HG03066 (cell line): ENCODE measurements at regions not wholly inside any gene's neighbourhood (a gene's known extent, or its start where the extent isn't known, plus 50 kb on each side); places are given as distances from the start of the nearest gene placed in this dataset.

Experiments used
- ATAC-seq: cut with Tn5 transposase; IDR thresholded peaks from one replicate; pipeline ENCODE4 v1.9.1; 2021; ENCODE audit warnings: low read depth; ENCODE audit not compliant: unreplicated experiment

DNA sequence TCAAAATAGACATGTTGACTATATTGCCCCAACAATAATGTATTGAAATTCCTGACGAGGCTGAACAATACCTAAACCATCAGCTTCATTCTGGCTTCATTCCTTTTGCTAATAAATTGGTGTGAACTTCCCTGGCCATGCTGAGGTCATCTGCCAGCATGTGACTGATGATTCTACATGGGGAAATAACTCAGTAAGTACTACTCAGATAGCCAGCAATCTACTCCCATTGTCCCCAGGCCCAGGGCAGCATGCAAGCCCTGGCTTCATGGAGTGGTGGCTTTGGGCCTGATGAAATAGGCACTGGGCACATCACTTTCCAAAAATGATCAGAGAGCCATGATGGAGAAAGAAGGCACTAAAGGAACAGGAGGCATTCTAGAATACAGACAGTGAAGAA, 468.5 kb upstream of the PIK3C3 start:
- ATAC-seq = no peak

DNA sequence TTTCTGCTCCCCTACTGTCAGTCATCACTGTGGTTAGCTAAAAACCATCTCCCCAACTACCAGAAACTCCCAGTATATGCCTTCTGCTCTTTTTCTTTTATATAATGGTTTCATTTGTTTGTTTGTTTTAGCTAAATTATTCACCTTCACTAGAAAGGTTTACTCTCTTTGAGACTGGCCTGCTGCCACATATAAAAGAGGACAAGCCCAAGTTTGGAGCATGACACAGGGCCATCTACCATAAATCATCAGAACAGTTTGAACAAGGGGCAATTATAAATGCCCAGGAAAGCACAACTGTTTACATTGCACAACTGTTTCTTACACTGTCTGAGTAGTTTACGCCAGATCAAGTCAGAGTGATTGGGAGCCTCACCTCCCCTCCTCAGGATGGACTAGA, 471.0 kb upstream of the PIK3C3 start:
- no peak for ATAC-seq

DNA sequence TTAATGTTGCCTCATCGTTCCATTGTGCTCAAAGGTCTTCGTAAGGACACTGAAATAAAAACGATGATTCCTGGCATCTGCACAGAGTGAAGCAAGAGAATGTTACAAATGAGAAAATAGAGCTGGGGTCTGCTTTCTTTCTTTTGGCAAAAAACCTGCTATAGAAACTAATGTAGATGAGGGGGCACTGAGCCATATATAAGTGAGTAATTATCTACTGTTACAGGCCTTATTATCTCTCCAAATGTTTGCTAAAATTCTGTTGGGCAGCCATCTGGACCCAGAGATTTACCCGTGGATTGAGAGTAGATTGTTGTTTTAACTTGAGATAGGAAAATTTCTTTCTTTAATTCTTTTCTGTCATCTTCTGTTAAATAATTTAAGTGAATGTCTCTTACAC, 472.5 kb upstream of the PIK3C3 start:
- no peak for ATAC-seq

DNA sequence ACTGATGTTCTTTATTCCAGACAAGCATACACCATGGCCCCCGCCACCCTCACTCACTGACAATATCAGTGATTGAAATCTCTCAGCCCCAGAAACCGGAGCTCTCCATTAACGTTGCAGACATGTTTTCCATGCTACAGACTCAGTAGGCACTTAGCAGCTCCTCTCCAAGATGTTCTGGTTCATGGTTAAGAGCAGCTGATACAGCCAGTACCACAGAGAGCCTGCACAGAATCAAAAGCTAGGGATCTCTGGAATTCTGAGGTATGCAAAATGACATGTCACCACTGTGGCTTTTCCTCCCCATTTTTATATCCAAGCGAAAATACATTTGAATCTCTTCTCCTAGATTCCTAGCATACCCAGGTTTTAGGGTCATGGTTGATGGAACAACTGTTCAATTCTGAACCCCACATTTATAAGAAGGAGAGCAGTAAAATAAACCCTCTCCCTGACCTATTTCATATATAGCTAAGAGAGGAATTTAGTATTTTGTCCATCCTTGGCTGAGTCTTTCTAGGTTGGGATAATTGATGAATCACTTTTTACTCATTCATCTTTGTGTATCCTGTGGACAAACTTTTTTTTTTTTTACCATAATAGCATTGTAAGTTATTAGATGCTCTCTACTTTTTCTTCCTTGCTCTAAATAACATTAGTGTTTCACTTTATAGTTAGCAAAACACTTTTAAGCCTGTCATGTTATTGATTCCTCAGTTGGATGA, 488.4 kb upstream of the PIK3C3 start:
- no peak for ATAC-seq

DNA sequence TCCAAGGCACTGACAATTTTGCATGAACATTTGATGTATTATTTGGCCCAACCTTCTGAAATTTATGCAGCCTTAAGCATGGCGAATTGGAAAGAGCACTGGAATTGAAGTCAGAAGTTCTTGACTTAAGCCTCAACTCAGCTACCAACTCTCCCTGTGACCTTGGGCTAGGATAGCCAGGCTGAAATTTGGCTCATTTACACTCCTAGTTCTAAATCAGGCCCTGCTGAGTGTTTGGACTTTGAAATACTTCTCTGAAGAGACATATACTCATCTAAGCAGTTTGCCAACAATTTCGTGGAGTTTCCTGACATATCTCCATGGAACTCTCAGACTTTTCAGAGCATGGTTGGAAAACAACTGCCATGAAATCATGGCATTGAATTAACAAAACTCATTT, 489.6 kb upstream of the PIK3C3 start:
- no peak for ATAC-seq

DNA sequence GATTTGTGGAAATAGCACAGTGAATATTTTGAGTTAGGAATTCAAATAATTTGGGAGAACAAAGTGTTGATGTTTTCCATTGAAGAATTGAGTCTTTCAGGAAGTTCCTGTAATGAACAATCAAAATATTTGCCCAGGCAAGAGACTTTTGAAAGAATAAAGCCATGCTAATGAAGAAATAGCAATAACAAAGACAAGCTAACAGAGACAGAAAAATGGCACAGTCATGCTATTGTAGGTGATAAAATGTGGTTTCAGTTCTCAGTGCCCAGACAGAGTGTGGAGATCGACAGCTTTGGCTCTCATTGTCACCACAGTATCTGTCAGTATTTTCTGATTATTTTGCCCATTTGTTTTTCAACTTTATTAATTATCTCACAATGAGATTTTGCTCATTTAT, 490.8 kb upstream of the PIK3C3 start:
- ATAC-seq = no peak

DNA sequence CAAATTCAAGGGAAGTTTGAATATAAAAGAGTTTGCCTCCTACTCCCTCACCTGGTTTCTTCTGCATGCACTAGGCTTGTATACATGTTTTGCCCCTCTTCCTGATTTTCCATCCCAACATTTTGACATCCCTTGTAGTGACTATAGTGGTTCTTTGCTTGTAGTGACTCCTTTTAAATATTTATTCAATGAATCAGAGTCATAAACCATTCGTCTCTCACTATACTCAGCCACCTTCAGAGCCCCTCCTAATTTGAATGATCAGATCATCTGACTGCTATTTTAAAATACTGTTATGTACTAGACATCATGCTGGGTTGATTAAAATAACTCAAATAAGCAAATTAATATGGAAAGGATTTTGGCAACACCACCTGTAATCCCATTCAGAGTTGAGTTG, 492.1 kb upstream of the PIK3C3 start:
- no peak for ATAC-seq

DNA sequence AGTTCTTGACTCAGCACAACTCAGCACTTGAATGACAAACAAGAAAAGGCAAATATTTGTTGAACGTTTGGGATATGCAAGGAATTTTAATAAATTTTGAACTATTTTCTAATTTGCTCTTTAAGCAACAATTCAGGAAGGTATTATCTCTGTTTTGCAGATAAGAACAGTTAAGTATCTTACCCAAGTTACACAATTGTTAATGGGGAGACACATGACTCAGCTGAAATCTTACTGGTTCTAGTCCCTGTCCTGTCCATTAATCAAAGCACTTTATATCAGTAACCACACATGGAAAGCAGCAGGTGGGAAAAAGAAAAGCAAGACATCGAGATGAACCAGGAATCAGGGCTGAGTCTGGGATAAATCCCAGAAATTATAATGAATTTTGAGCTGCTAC, 493.9 kb upstream of the PIK3C3 start:
- no peak for ATAC-seq

DNA sequence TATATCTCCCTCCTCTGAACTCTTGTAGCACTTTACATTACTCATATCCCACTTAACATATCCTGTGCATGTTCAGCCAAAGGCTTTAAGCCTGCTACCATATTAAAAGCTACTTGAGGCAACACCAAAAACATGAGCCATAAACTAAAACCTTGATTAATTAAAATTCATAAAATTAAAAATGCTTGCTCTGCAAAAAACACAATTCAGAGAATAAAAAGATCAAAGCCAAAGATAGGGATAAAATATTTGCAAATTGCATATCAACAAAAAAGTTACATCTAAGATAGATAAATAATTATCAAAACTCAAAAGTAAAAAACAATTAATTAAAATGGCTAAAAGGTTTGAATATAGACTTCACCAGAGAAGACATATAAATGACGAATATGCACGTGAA, 495.4 kb upstream of the PIK3C3 start:
- ATAC-seq = no peak

DNA sequence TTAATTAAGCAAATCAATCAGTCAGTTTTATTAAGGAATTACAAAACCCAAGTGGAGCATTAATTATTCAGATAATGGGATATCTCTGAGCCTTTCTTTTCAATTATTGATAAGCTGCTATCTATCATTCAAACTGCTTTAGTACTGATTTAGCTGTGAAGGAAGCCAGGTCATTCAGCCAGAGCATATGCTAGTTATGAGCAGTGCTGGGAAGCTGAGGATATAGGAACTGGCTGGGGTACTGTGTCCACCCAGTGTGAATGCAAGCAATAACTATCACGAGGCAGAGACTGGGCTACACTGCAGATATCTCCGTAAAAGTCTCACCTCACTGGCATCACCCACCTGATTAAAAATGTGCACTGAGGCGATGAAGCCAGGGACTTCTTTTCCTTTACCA, 496.7 kb upstream of the PIK3C3 start:
- ATAC-seq = no peak

DNA sequence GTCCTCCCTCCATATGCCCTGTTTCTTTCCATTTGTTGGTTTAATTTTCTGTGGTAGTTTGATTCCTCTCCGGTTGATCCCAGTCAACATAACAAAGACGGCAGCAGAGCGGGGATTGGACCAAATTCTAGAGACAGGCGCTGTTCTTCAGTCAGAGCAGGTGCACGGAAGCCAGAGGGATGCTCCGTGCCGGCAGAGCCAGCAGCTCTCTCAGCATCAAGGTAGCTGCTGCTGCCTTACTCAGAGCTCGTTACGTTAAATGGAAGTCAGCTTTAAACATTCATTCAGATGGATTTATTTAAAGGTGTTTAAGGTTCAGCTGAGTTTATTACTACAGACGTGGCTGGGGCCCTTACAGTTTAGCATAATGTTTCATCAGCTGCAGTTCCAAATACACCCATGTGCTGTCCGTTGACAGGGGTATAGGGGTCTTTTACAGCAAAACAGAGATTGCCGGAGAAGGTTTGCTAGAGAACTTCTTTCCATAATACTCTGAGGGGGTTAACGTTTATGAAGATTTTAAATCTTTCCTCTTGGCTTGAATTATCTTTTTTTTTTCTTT, 497.2 kb upstream of the PIK3C3 start:
- no peak for ATAC-seq

DNA sequence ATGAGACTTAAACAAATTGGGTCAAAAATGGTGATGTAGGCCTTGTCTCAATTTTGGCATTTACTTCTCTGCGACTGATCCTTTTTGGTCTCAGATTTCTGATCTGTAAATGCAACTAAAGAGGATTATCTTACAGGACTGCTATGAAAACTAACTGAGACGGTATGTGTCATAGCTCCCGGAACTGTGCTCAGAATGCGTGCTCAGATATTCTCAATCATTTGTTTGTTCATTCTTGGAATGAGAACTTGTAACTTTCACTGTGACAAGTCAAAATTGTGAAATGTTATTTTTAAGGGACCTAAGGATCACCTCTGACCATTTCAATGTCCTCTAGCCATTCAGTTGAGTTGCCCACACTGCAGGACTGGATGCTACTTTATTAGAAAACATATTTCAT, 498.2 kb upstream of the PIK3C3 start:
- no peak for ATAC-seq

DNA sequence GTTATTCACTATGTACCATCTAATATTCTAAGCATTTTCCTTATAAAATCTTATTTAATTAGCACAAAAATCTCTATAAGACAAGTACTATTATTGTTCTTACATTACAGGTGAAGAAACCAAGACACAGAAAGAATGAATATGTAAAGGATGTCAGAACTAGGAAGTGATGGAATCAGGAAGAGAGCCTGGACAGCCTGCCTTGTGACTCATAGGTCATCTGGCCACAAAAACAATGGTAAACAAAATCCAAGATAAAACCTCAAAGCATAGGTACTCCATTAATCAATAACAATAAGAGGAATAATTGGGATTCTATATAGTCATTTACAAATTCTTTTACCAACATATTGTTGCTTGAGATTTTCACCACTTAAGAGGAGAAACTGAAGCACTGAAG, 505.4 kb upstream of the PIK3C3 start:
- no peak for ATAC-seq

DNA sequence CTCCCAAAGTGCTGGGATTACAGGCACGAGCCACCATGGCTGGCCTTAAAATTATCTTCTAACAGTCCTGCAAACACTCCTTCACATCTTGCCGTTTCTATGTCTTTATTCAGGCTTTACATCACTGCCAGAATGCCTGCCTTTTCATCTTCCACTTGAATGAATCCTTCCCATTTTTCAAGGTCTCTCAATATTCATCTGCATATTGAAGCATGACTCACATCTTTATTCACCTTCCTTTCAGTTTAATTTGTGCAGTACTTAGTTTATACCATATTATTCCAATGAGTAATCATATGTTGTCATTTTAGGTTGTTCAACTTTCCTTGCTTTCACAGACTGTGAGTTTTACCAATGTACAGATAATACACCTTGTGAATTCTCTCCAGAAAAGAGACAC, 510.1 kb upstream of the PIK3C3 start:
- no peak for ATAC-seq

DNA sequence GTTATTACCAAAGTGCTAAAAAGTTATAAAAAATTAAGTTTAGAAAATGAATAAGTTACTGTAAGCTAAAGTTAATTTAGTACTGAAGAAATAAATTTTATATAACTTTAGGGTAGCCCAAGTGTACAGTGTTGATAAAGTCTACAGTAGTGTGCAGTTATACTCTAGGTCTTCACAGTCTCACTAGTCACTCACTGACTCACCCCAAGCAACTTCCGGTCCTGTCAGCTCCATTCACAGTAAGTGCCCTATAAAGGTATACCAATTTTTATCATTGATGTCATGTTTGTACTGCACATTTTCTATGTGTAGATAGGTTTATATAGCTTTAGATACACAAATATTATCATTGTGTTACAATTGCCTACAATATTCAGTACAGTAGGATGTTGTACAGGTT, 518.3 kb upstream of the PIK3C3 start:
- ATAC-seq = no peak

DNA sequence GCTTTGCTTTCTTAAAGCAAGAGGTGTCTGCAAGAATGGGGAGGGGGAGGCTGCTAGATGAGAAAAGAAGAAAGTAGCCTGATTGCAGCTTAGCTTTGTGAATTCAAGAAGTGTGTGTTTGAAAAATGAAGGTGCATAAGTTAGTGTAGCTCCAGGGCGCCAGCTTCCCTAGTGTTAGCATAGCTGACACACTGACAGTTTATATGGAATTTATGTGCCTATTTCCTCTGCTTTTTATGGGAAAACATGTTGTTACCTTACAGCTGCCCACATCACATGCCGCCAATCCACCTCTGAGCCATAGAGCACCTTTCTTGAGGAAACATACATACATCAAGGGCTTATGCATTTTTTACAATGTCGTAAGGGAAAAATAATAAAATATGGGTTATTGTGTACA, 536.4 kb upstream of the PIK3C3 start:
- ATAC-seq = no peak

DNA sequence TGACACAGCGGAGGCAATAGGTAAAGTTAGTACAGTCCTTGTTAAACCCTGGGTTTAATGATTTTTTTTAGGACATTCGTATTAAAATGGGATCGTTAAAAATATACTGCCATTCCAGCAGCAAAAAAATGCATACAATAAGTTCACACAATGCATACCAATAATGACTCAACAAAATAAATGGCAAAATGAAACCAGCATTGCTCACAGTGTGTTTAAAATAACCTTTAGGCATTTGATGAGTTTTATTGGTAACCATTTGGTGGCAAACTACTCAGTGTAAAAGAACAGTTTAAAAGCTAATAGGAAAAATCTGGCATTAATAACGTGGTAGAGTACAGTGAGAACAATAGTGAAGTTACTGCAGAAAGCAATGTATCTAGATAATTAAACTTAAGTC, 539.0 kb upstream of the PIK3C3 start:
- ATAC-seq = no peak

DNA sequence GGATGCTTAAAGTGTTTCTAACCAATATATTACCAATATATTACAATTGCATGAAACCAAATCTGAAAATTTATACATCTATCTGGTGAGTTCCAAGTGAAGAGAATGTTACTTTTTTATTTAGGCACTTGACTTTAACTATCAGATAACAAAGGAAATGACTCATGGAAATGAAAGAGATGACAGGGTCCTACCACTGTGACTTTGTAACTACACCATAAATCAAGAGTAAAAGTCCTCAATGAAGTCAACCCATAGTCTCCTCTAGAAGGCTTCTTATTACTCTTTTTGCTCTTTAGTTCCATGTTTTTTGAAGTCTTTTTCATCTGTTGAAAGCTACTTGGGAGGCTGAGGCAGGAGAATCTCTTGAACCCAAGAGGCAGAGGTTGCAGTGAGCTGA, 545.0 kb upstream of the PIK3C3 start:
- ATAC-seq = no peak

DNA sequence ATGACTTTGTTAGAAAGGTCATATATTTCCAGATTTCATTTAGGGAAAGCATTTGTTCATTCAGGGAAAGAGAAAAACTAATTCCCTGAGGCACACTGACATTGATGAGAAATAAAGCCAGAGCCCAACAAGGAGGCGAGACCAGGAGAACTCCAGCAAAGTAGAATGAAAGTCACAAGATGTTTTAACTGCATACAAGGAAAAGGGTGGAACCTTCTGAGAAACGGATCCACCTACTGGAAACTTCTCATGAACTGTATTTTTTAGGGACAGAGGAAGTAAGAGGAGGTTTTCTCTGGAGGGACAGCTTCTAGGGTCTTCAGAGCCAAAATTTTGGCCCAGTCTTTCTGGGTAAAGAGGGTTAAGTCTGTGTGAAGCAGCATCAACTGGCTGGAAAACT, 548.2 kb upstream of the PIK3C3 start:
- no peak for ATAC-seq

DNA sequence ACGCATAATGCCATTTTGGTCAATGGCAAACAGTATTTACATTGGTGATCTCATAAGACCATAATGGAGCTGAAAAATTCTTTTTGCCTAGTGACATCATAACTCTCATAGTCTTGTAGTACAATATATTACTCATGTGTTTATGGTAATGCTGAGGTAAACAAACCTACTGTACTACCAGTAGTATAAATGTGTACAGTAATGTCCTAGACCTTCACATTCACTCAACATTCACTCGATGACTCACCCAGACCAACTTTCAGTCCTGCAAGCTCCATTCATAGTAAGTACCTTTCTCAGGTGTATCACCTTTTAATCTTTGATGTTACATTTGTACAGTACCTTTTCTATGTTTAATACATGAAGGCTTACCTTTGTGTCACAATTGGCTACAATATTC, 558.2 kb upstream of the PIK3C3 start:
- ATAC-seq = no peak

DNA sequence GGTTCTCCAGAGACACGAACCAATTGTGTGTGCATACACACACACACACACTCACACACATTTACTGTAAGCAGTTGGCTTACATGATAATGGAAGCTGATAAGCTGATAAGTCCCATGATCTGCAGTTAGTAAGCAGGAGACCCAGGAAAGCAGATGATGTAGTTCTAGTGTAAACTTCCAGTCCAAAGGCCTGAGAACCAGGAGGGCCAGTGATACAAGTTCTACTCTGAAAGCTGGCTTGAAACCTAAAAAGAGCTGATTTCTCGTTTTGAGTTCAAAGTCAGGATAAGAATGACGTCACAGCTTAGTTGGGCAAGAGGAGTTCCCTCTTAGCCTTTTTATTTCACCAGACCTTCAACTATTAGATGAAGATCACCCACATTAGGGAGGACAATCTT, 558.8 kb upstream of the PIK3C3 start:
- ATAC-seq = no peak

DNA sequence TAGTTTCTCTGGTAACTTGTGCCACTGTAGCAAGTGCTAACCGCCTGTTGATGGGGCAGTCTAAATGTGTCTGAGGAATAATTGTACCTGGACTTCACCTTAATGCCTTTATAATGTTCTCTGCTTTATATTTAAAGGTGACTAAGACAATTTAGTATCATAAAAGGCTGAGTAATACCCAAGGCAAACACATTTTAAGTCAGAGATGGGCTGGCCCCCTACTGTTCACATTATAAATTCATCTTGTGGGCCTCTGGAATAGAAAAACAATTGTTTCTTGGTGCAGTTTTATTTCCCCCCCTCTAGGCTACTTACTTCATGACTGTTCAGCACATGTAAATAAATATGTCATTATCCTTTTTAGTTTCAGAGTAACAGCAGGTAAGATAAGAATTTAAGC, 559.3 kb upstream of the PIK3C3 start:
- no peak for ATAC-seq
